Neural crest cell (in vitro differentiated cells): ENCODE measurements at regions not wholly inside any gene's neighbourhood (a gene's known extent, or its start where the extent isn't known, plus 50 kb on each side); places are given as distances from the start of the nearest gene placed in this dataset.

ENCODE experiments used
- DNase-seq: peaks from one replicate; pipeline ENCODE4 v3.0.0; 2021; ENCODE audit warnings: low read depth, mixed read lengths, low spot score
- H3K27ac Mint-ChIP-seq: one replicate; pipeline ENCODE4 v1.8.0; 2021; ENCODE audit warnings: mild to moderate bottlenecking, mixed read lengths; ENCODE audit not compliant: unreplicated experiment
- H3K27me3 Mint-ChIP-seq: 2 replicates; pipeline ENCODE4 v1.8.0; 2021; ENCODE audit warnings: low read depth, mild to moderate bottlenecking, mixed read lengths
- H3K36me3 Mint-ChIP-seq: 2 replicates; pipeline ENCODE4 v1.8.0; 2021; ENCODE audit warnings: low read depth, mild to moderate bottlenecking, mixed read lengths
- H3K4me1 Mint-ChIP-seq: 2 replicates; pipeline ENCODE4 v1.8.0; 2021; ENCODE audit warnings: mixed read lengths
- H3K4me3 Mint-ChIP-seq: one replicate; pipeline ENCODE4 v1.8.0; 2021; ENCODE audit warnings: mild to moderate bottlenecking, mixed read lengths
- H3K9me3 Mint-ChIP-seq: 2 replicates; pipeline ENCODE4 v1.8.0; 2021; ENCODE audit warnings: mixed read lengths
- CTCF ChIP-seq: fragments of 200-600 bp; sonication (generic); conservative IDR thresholded peaks from 2 replicates; pipeline ENCODE4 v1.5.0; 2021; ENCODE audit warnings: antibody characterized with exemption, mild to moderate bottlenecking

- Mint-ChIP-seq H3K36me3 (no peaks in the 10 kb centered on the region), H3K9me3 (no peaks in the 10 kb centered on the region), H3K4me1 (peaks cover 13% of the 10 kb centered on the region), H3K4me3 (no peak overlapping the region), H3K27ac (no peak overlapping the region), H3K27me3 (no peaks in the 10 kb centered on the region)
- no peak for DNase-seq
- no peak for TF ChIP-seq CTCF
Measured at GRCh38 chr4:10891866-10892265, 207.3 kb upstream of the CLNK start.

GRCh38 chr4:10889819-10890218 lies 205.3 kb upstream of the CLNK start:
- Mint-ChIP-seq H3K9me3 (no peaks in the 10 kb centered on the region), H3K27ac (no peak overlapping the region), H3K36me3 (no peaks in the 10 kb centered on the region), H3K4me1 (peaks cover 13% of the 10 kb centered on the region), H3K27me3 (no peaks in the 10 kb centered on the region), H3K4me3 (no peak overlapping the region)
- TF ChIP-seq CTCF: no peak
- no peak for DNase-seq

- Mint-ChIP-seq H3K27ac (no peak overlapping the region), H3K4me3 (no peak overlapping the region), H3K4me1 (no peaks in the 10 kb centered on the region), H3K9me3 (peaks cover 5% of the 10 kb centered on the region), H3K36me3 (peaks cover 2% of the 10 kb centered on the region), H3K27me3 (no peaks in the 10 kb centered on the region)
- no peak for TF ChIP-seq CTCF
- DNase-seq: no peak
Measured at GRCh38 chr4:10879411-10880110, 195.0 kb upstream of the CLNK start.

- Mint-ChIP-seq H3K27ac (no peak overlapping the region), H3K9me3 (peaks cover 5% of the 10 kb centered on the region), H3K27me3 (no peaks in the 10 kb centered on the region), H3K36me3 (peaks cover 2% of the 10 kb centered on the region), H3K4me3 (no peak overlapping the region), H3K4me1 (no peaks in the 10 kb centered on the region)
- no peak for TF ChIP-seq CTCF
- no peak for DNase-seq
Measured at GRCh38 chr4:10878861-10879260, 194.3 kb upstream of the CLNK start.

GRCh38 chr4:10877076-10877475 lies 192.5 kb upstream of the CLNK start:
- no peak for TF ChIP-seq CTCF
- no peaks in the 10 kb centered on the region for H3K27me3 Mint-ChIP-seq
- peaks cover 2% of the 10 kb centered on the region for H3K36me3 Mint-ChIP-seq
- no peak overlapping the region for H3K4me3 Mint-ChIP-seq
- no peaks in the 10 kb centered on the region for H3K4me1 Mint-ChIP-seq
- peak overlapping the region; percentile 7 for H3K27ac Mint-ChIP-seq
- DNase-seq: no peak
- H3K9me3 Mint-ChIP-seq: peaks cover 5% of the 10 kb centered on the region
